ENCODE measurements at regions not wholly inside any gene's neighbourhood (a gene's known extent, or its start where the extent isn't known, plus 50 kb on each side); places are given as distances from the start of the nearest gene placed in this dataset.

GRCh38 chr15:92779874-92780273 is 120.2 kb upstream of the CHD2 start:
- Histone ChIP-seq H3K36me3 (ENCODE audit: control insufficient read depth, insufficient read depth, low read length) (no peaks in the 10 kb centered on the region), H3K27me3 (ENCODE audit: control insufficient read depth, insufficient read depth, low read length) (no peaks in the 10 kb centered on the region), H3K9me3 (ENCODE audit: control insufficient read depth, insufficient read depth, low read length) (peaks cover 2% of the 10 kb centered on the region), H3K4me1 (ENCODE audit: control insufficient read depth, insufficient read depth, low read length) (no peaks in the 10 kb centered on the region), H3K4me3 (ENCODE audit: low read length) (no peak overlapping the region), H3K27ac (ENCODE audit: low read length) (no peak overlapping the region)
- Mint-ChIP-seq H3K27ac (no peak overlapping the region), H3K36me3 (no peaks in the 10 kb centered on the region), H3K27me3 (ENCODE audit: low read depth in 2 of 2) (no peaks in the 10 kb centered on the region), H3K9me3 (peaks cover 0 to 3% of the 10 kb centered on the region in 2 donors), H3K4me3 (no peak overlapping the region), H3K4me1 (peaks cover 6% of the 10 kb centered on the region in 2 donors)
- intact Hi-C loops (cut with micrococcal nuclease), result no loop called here
- TF ChIP-seq CTCF (IDR thresholded peaks at IDR 0.05), result no peak
- 90% methylated on average over 1 of the region's 1 CpG for WGBS (ENCODE audit: insufficient coverage)
- DNase-seq, result no peak
- ATAC-seq, result no peak

DNA sequence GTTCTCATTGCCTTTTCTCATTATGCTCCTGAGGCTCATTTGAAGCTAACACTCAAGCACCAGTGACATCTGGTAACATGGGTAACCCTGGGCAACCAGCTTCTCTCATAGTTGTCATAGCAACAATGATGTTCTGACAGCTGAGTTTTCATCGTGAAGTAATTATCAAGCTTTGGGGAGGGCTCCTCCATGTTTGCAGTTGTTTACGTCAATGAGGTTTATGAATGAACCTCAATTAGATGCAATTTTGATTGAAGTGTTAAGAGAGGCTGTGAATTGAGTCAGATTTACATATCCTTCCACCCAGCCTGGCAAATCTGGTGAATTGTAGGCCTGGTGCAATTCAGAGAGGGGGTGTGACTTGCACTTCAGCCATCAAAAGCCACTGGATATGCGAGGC is 119.3 kb upstream of the CHD2 start:
- no peaks in the 10 kb centered on the region for H3K27me3 ChIP-seq (ENCODE audit: control insufficient read depth, insufficient read depth, low read length)
- intact Hi-C loops (cut with micrococcal nuclease), result no loop called here
- ATAC-seq (no peak), DNase-seq (no peak)
- H3K4me1 Mint-ChIP-seq, result peaks cover 6% of the 10 kb centered on the region in 2 donors
- no peak overlapping the region for H3K27ac Mint-ChIP-seq
- H3K27me3 Mint-ChIP-seq (ENCODE audit: low read depth in 2 of 2), result no peaks in the 10 kb centered on the region
- no peaks in the 10 kb centered on the region for H3K4me1 ChIP-seq (ENCODE audit: control insufficient read depth, insufficient read depth, low read length)
- no peak for TF ChIP-seq CTCF (IDR thresholded peaks at IDR 0.05)
- H3K36me3 ChIP-seq (ENCODE audit: control insufficient read depth, insufficient read depth, low read length), result no peaks in the 10 kb centered on the region
- no peaks in the 10 kb centered on the region for H3K36me3 Mint-ChIP-seq
- 90% methylated on average over 3 of the region's 3 CpGs for WGBS (ENCODE audit: insufficient coverage)
- H3K9me3 ChIP-seq (ENCODE audit: control insufficient read depth, insufficient read depth, low read length), result peaks cover 2% of the 10 kb centered on the region
- no peak overlapping the region for H3K4me3 ChIP-seq (ENCODE audit: low read length)
- H3K9me3 Mint-ChIP-seq, result peaks cover 0 to 3% of the 10 kb centered on the region in 2 donors
- no peak overlapping the region for H3K27ac ChIP-seq (ENCODE audit: low read length)
- no peak overlapping the region for H3K4me3 Mint-ChIP-seq

DNA sequence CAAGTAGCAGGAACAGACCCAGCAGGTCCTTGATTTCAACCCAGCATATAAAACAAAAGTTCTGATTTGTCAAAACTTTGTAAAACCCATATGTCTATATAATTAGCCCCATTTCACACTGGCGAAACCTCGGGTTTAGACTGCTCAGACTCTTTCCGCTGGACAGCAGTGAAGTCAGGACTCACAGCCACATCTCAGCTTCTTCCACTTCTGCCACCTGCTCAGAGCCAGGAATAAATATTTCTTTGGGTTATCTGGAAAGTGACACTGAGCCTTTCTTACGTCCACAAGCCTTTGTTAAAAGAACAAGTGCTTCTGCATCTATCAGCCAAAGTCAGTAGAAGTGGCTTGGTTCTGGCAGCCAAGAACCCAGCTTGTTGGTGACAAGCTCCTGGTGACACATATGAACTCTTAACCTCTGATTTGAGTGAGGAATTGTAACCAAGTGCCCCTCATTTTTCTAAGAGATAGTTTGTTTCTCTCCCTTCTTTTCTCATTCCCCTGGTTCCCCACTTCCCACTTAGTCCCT is 118.1 kb upstream of the CHD2 start:
- H3K4me1 Mint-ChIP-seq, result peaks cover 6% of the 10 kb centered on the region in 2 donors
- Histone ChIP-seq H3K27ac (ENCODE audit: low read length) (no peak overlapping the region), H3K9me3 (ENCODE audit: control insufficient read depth, insufficient read depth, low read length) (peaks cover 2% of the 10 kb centered on the region), H3K4me1 (ENCODE audit: control insufficient read depth, insufficient read depth, low read length) (no peaks in the 10 kb centered on the region), H3K4me3 (ENCODE audit: low read length) (no peak overlapping the region), H3K36me3 (ENCODE audit: control insufficient read depth, insufficient read depth, low read length) (no peaks in the 10 kb centered on the region), H3K27me3 (ENCODE audit: control insufficient read depth, insufficient read depth, low read length) (no peaks in the 10 kb centered on the region)
- ATAC-seq (no peak), DNase-seq (no peak)
- H3K27me3 Mint-ChIP-seq (ENCODE audit: low read depth in 2 of 2), result no peaks in the 10 kb centered on the region
- H3K4me3 Mint-ChIP-seq, result no peak overlapping the region
- peaks cover 0 to 3% of the 10 kb centered on the region in 2 donors for H3K9me3 Mint-ChIP-seq
- no peak overlapping the region for H3K27ac Mint-ChIP-seq
- 95% methylated on average over 4 of the region's 4 CpGs for WGBS (ENCODE audit: insufficient coverage)
- no peaks in the 10 kb centered on the region for H3K36me3 Mint-ChIP-seq
- intact Hi-C loops (cut with micrococcal nuclease), result no loop called here
- TF ChIP-seq CTCF (IDR thresholded peaks at IDR 0.05), result no peak

- no peak for ATAC-seq
- H3K9me3 ChIP-seq (ENCODE audit: control insufficient read depth, insufficient read depth, low read length), result no peaks in the 10 kb centered on the region
- Mint-ChIP-seq H3K9me3 (no peaks in the 10 kb centered on the region), H3K27me3 (ENCODE audit: low read depth in 2 of 2) (no peaks in the 10 kb centered on the region), H3K4me3 (no peak overlapping the region), H3K4me1 (peaks cover 6% of the 10 kb centered on the region in 2 donors), H3K36me3 (no peaks in the 10 kb centered on the region), H3K27ac (no peak overlapping the region)
- 91% methylated on average over 3 of the region's 3 CpGs for WGBS (ENCODE audit: insufficient coverage)
- H3K4me1 ChIP-seq (ENCODE audit: control insufficient read depth, insufficient read depth, low read length), result no peaks in the 10 kb centered on the region
- intact Hi-C loops (cut with micrococcal nuclease), result no loop called here
- no peaks in the 10 kb centered on the region for H3K36me3 ChIP-seq (ENCODE audit: control insufficient read depth, insufficient read depth, low read length)
- H3K27ac ChIP-seq (ENCODE audit: low read length), result no peak overlapping the region
- H3K4me3 ChIP-seq (ENCODE audit: low read length), result no peak overlapping the region
- H3K27me3 ChIP-seq (ENCODE audit: control insufficient read depth, insufficient read depth, low read length), result no peaks in the 10 kb centered on the region
- TF ChIP-seq CTCF (IDR thresholded peaks at IDR 0.05), result no peak
- DNase-seq, result no peak
These were observed 113.0 kb upstream of the CHD2 start for GRCh38 chr15:92787116-92787515.
